Neural progenitor cell (in vitro differentiated cells): ENCODE measurements at regions not wholly inside any gene's neighbourhood (a gene's known extent, or its start where the extent isn't known, plus 50 kb on each side); places are given as distances from the start of the nearest gene placed in this dataset.

Experiments used
- EZH2 ChIP-seq: fragments of 200-600 bp; sonication (generic); IDR thresholded peaks from 2 replicates; pipeline ENCODE4 v1.6.1; 2017; ENCODE audit warnings: antibody characterized with exemption, mild to moderate bottlenecking, moderate library complexity
- EZH2phosphoT487 ChIP-seq: fragments of 200-600 bp; sonication (generic); IDR thresholded peaks from 2 replicates; pipeline ENCODE4 v1.6.1; 2017; ENCODE audit warnings: antibody characterized with exemption
- TF ChIP-seq, protein P1 (sequence below): fragments of 200-600 bp; sonication (generic); IDR thresholded peaks from 2 replicates; pipeline ENCODE4 v1.5.1; 2017; ENCODE audit warnings: antibody characterized with exemption, mild to moderate bottlenecking

- TF ChIP-seq, protein P1, sequence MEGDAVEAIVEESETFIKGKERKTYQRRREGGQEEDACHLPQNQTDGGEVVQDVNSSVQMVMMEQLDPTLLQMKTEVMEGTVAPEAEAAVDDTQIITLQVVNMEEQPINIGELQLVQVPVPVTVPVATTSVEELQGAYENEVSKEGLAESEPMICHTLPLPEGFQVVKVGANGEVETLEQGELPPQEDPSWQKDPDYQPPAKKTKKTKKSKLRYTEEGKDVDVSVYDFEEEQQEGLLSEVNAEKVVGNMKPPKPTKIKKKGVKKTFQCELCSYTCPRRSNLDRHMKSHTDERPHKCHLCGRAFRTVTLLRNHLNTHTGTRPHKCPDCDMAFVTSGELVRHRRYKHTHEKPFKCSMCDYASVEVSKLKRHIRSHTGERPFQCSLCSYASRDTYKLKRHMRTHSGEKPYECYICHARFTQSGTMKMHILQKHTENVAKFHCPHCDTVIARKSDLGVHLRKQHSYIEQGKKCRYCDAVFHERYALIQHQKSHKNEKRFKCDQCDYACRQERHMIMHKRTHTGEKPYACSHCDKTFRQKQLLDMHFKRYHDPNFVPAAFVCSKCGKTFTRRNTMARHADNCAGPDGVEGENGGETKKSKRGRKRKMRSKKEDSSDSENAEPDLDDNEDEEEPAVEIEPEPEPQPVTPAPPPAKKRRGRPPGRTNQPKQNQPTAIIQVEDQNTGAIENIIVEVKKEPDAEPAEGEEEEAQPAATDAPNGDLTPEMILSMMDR, result no peak
- TF ChIP-seq EZH2, result no peak
- no peak for TF ChIP-seq EZH2phosphoT487
Measured at GRCh38 chr2:133633309-133633708, 65.0 kb upstream of the NCKAP5 start.
